ENCODE measurements at regions not wholly inside any gene's neighbourhood (a gene's known extent, or its start where the extent isn't known, plus 50 kb on each side); places are given as distances from the start of the nearest gene placed in this dataset.

- Histone ChIP-seq H3K9me3 (ENCODE audit: control insufficient read depth, insufficient read depth, low read length) (no peaks in the 10 kb centered on the region), H3K4me2 (ENCODE audit: low read length) (no peak overlapping the region), H3K4me3 (ENCODE audit: low read length) (no peak overlapping the region), H3K27ac (ENCODE audit: low read depth, low read length) (no peak overlapping the region), H3K4me1 (ENCODE audit: control insufficient read depth, low read length) (no peaks in the 10 kb centered on the region), H3K27me3 (ENCODE audit: control insufficient read depth, low read length) (no peaks in the 10 kb centered on the region), H4K20me1 (ENCODE audit: control insufficient read depth, insufficient read depth, low read depth, low read length) (no peaks in the 10 kb centered on the region), H3K36me3 (ENCODE audit: control insufficient read depth, low read length) (no peaks in the 10 kb centered on the region), H3F3A (ENCODE audit: control insufficient read depth, insufficient read depth) (no peaks in the 10 kb centered on the region), H3K9me2 (replicated peaks; ENCODE audit: control insufficient read depth, low read length) (no peaks in the 10 kb centered on the region), H3K79me2 (ENCODE audit: control insufficient read depth, low read length) (no peaks in the 10 kb centered on the region)
- TF ChIP-seq CTCF (IDR thresholded peaks at IDR 0.05; ENCODE audit: low read depth, low read length, poor library complexity, severe bottlenecking): no peak
- TF ChIP-seq EZH2phosphoT487 (IDR thresholded peaks at IDR 0.05; ENCODE audit: borderline replicate concordance, low read length): no peak
Observed at GRCh38 chr5:93076096-93076495, 504.9 kb downstream of the NR2F1-AS1 start.

DNA sequence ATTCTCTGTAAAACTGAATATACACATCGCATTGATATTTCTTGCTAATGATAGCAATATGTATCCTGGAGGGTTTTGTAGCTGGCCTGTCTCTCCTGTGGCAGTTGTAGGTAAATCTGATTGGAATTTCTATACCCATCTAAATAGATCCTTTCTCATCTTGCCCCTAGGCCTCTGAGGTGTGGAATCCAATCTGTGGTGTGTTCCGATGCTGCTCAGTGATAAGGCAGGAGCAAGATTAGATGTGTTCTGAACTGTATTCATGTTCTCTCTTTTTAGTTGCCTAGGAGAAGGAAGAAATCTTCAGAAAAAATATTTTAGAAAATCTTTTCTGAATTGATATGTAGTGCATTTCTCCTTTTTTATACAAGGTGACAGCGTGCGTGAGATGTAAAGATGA lies 507.5 kb downstream of the NR2F1-AS1 start:
- Histone ChIP-seq H3K27ac (ENCODE audit: low read depth, low read length) (no peak overlapping the region), H4K20me1 (ENCODE audit: control insufficient read depth, insufficient read depth, low read depth, low read length) (no peaks in the 10 kb centered on the region), H3K4me2 (ENCODE audit: low read length) (no peak overlapping the region), H3K27me3 (ENCODE audit: control insufficient read depth, low read length) (no peaks in the 10 kb centered on the region), H3K36me3 (ENCODE audit: control insufficient read depth, low read length) (no peaks in the 10 kb centered on the region), H3K9me3 (ENCODE audit: control insufficient read depth, insufficient read depth, low read length) (no peaks in the 10 kb centered on the region), H3K9me2 (replicated peaks; ENCODE audit: control insufficient read depth, low read length) (no peaks in the 10 kb centered on the region), H3K79me2 (ENCODE audit: control insufficient read depth, low read length) (no peaks in the 10 kb centered on the region), H3F3A (ENCODE audit: control insufficient read depth, insufficient read depth) (no peaks in the 10 kb centered on the region), H3K4me3 (ENCODE audit: low read length) (no peak overlapping the region), H3K4me1 (ENCODE audit: control insufficient read depth, low read length) (no peaks in the 10 kb centered on the region)
- TF ChIP-seq EZH2phosphoT487 (IDR thresholded peaks at IDR 0.05; ENCODE audit: borderline replicate concordance, low read length) (no peak), CTCF (IDR thresholded peaks at IDR 0.05; ENCODE audit: low read depth, low read length, poor library complexity, severe bottlenecking) (no peak)

DNA sequence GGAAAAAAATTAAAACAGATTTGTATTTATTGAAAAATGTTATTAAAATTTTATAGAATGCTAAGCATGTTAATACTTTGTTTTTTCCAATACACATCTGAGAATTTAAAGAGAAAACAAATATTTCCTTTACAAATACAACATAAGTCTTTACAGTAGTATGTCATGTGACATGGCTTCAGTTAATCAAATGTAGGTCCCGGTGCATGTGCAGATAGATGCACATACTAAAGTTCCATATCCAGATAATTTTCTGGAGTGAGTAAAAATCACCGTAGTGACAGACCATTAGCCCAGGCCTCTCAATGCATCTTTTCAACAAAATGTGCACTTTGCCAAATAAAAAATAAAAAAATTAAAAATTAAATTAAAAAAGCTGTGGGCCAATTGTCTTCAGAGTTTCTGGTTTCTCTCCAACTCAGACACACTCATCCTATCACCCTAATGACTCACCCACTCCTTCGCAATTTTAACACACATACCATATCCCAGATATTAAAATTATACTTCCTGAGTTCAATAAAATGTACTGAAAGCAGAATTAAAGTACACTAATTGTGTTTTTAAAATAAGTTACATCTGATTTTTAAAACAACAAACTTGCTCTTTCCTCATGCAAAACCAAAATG lies 508.1 kb downstream of the NR2F1-AS1 start:
- H3K4me1 ChIP-seq (ENCODE audit: control insufficient read depth, low read length): no peaks in the 10 kb centered on the region
- no peak overlapping the region for H3K4me3 ChIP-seq (ENCODE audit: low read length)
- no peaks in the 10 kb centered on the region for H3K36me3 ChIP-seq (ENCODE audit: control insufficient read depth, low read length)
- no peak overlapping the region for H3K4me2 ChIP-seq (ENCODE audit: low read length)
- H4K20me1 ChIP-seq (ENCODE audit: control insufficient read depth, insufficient read depth, low read depth, low read length): no peaks in the 10 kb centered on the region
- TF ChIP-seq EZH2phosphoT487 (IDR thresholded peaks at IDR 0.05; ENCODE audit: borderline replicate concordance, low read length) (no peak), CTCF (IDR thresholded peaks at IDR 0.05; ENCODE audit: low read depth, low read length, poor library complexity, severe bottlenecking) (no peak)
- H3K27ac ChIP-seq (ENCODE audit: low read depth, low read length): no peak overlapping the region
- H3K79me2 ChIP-seq (ENCODE audit: control insufficient read depth, low read length): no peaks in the 10 kb centered on the region
- H3K9me3 ChIP-seq (ENCODE audit: control insufficient read depth, insufficient read depth, low read length): no peaks in the 10 kb centered on the region
- H3K9me2 ChIP-seq (replicated peaks; ENCODE audit: control insufficient read depth, low read length): no peaks in the 10 kb centered on the region
- no peaks in the 10 kb centered on the region for H3F3A ChIP-seq (ENCODE audit: control insufficient read depth, insufficient read depth)
- H3K27me3 ChIP-seq (ENCODE audit: control insufficient read depth, low read length): no peaks in the 10 kb centered on the region

Data from DOHH2 (cell line).